ENCODE measurements at regions not wholly inside any gene's neighbourhood (a gene's known extent, or its start where the extent isn't known, plus 50 kb on each side); places are given as distances from the start of the nearest gene placed in this dataset.

DNA sequence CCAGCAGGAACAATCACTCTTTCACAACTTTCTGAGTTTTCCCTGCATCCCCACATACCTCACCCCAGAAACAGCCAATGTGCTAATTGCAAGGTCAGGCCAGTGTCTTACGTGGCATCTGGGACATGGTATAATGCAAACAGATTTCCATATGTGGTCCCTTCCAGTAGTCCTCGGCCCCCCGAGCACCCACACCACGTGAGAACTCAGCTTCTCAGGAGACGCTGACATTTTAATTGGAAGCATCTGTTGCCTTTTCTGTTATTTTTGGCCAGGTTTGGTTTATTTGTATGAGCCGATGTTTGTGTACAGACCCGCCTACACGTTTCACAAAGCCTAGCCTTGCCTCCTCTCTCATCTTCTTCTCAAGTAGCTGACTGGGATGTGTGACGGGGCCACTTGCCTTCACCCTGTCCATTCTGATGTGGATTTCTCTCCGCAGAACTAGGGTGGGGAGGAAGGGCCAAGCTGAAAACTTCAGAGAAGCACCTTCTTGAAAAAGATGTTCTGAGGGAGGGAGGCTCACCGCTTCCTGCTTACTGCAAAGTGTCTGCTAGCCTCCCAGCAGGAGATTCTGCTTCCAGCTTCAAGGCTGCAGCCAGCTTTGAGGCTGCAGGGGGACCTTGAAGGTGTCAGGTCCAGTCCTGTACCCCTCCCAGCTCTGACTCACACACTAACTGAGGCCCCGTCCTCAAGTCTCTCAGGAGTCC, 109.6 kb upstream of the SLC14A2 start:
- Mint-ChIP-seq H3K36me3 (ENCODE audit: unreplicated experiment) (peaks cover 6% of the 10 kb centered on the region), H3K27me3 (ENCODE audit: unreplicated experiment) (peaks cover 9% of the 10 kb centered on the region), H3K27ac (ENCODE audit: unreplicated experiment) (peak overlapping the region; percentile 82), H3K4me1 (ENCODE audit: unreplicated experiment) (peaks cover 53% of the 10 kb centered on the region), H3K4me3 (ENCODE audit: unreplicated experiment) (no peak overlapping the region), H3K9me3 (ENCODE audit: unreplicated experiment) (peaks cover 4% of the 10 kb centered on the region)
- no peak for TF ChIP-seq CTCF (IDR thresholded peaks at IDR 0.05)
- peak; percentile 78 for DNase-seq (ENCODE audit: extremely low spot score, unreplicated experiment)

DNA sequence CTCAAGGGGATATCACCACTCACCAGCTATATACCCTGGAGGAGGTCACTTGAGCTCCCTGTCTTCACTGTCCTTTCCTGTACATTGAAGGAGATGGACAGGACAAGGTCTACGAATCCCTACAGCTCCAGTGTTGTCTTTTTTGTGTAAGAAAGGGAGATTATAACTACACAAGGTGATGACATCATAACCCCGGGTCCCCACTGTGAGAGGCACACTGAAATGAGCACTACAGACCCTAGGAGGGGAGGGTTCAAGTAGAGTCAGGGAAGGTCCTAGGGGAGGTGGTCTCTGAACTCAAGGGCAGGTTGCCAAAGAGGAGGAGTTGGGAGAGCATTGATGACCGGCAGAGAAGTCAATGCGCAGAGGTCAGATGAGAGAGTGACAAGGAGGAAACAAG, 108.3 kb upstream of the SLC14A2 start:
- peaks cover 4% of the 10 kb centered on the region for H3K9me3 Mint-ChIP-seq (ENCODE audit: unreplicated experiment)
- no peak for DNase-seq (ENCODE audit: extremely low spot score, unreplicated experiment)
- no peak for TF ChIP-seq CTCF (IDR thresholded peaks at IDR 0.05)
- no peak overlapping the region for H3K4me3 Mint-ChIP-seq (ENCODE audit: unreplicated experiment)
- peaks cover 15% of the 10 kb centered on the region for H3K27me3 Mint-ChIP-seq (ENCODE audit: unreplicated experiment)
- peaks cover 10% of the 10 kb centered on the region for H3K36me3 Mint-ChIP-seq (ENCODE audit: unreplicated experiment)
- peaks cover 62% of the 10 kb centered on the region for H3K4me1 Mint-ChIP-seq (ENCODE audit: unreplicated experiment)
- no peak overlapping the region for H3K27ac Mint-ChIP-seq (ENCODE audit: unreplicated experiment)

DNA sequence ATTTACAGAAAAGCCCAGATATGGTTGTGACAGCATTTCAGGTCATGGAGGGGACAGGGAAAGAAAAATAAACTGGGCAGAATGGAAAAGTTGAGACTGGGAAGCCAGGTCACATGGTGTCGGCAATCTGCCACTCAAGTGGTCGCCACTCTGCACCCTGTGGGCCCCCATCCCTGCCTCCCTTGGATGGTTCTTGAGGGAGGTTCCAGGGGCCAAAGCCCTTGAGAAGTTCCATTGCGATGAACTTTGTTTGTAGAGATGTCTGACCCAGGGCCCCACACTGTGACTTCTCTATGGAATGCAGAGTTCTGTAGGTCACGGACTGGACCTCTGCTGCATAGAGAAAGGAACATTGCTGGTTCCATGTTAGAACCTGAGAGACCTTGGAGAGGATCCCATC, 105.7 kb upstream of the SLC14A2 start:
- DNase-seq (ENCODE audit: extremely low spot score, unreplicated experiment) = peak; percentile 65
- no peak overlapping the region for H3K4me3 Mint-ChIP-seq (ENCODE audit: unreplicated experiment)
- H3K9me3 Mint-ChIP-seq (ENCODE audit: unreplicated experiment) = peaks cover 4% of the 10 kb centered on the region
- TF ChIP-seq CTCF (IDR thresholded peaks at IDR 0.05) = no peak
- H3K27me3 Mint-ChIP-seq (ENCODE audit: unreplicated experiment) = peaks cover 25% of the 10 kb centered on the region
- H3K36me3 Mint-ChIP-seq (ENCODE audit: unreplicated experiment) = peaks cover 12% of the 10 kb centered on the region
- H3K4me1 Mint-ChIP-seq (ENCODE audit: unreplicated experiment) = peaks cover 43% of the 10 kb centered on the region
- H3K27ac Mint-ChIP-seq (ENCODE audit: unreplicated experiment) = peak overlapping the region; percentile 7

GRCh38 chr18:45510656-45511055, 104.6 kb upstream of the SLC14A2 start:
- Mint-ChIP-seq H3K27me3 (ENCODE audit: unreplicated experiment) (peaks cover 25% of the 10 kb centered on the region), H3K36me3 (ENCODE audit: unreplicated experiment) (peaks cover 12% of the 10 kb centered on the region), H3K4me3 (ENCODE audit: unreplicated experiment) (no peak overlapping the region), H3K27ac (ENCODE audit: unreplicated experiment) (peak overlapping the region; percentile 52), H3K4me1 (ENCODE audit: unreplicated experiment) (peaks cover 40% of the 10 kb centered on the region), H3K9me3 (ENCODE audit: unreplicated experiment) (peaks cover 4% of the 10 kb centered on the region)
- DNase-seq (ENCODE audit: extremely low spot score, unreplicated experiment) = peak; percentile 42
- TF ChIP-seq CTCF (IDR thresholded peaks at IDR 0.05) = no peak

DNA sequence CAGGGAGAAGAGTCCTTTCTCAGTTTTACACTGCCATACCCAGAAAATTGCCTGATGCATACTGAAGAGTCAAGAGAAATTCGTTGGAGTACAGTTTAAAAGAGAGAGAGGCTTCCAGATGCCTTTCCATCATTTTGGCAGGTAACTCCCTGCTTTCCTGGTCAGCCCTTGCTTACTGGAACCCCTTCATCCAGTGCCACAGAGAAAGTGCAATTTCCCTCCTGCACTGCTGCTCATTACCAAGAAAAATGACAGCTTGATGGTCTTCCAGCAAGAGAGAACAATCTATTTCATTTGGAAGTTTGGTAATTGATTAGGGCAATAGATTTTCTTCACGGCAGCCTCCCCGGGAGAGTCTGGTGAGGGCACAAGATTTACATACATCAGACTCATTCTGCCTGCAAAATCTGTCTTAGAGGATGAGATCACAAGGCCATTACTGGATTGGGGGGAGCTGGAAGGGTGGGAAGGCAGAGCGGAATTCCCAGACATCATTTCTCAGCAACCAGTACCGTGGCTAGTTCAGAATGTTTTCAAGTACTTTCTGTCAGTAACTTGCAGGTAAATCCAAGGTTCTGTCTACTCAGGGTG, 102.8 kb upstream of the SLC14A2 start:
- no peak overlapping the region for H3K27ac Mint-ChIP-seq (ENCODE audit: unreplicated experiment)
- H3K9me3 Mint-ChIP-seq (ENCODE audit: unreplicated experiment) = peaks cover 4% of the 10 kb centered on the region
- peaks cover 25% of the 10 kb centered on the region for H3K27me3 Mint-ChIP-seq (ENCODE audit: unreplicated experiment)
- TF ChIP-seq CTCF (IDR thresholded peaks at IDR 0.05) = no peak
- H3K36me3 Mint-ChIP-seq (ENCODE audit: unreplicated experiment) = peaks cover 8% of the 10 kb centered on the region
- H3K4me1 Mint-ChIP-seq (ENCODE audit: unreplicated experiment) = peaks cover 50% of the 10 kb centered on the region
- no peak for DNase-seq (ENCODE audit: extremely low spot score, unreplicated experiment)
- no peak overlapping the region for H3K4me3 Mint-ChIP-seq (ENCODE audit: unreplicated experiment)

All from osteocyte (in vitro differentiated cells).